Neuronal stem cell (in vitro differentiated cells): ENCODE measurements at regions not wholly inside any gene's neighbourhood (a gene's known extent, or its start where the extent isn't known, plus 50 kb on each side); places are given as distances from the start of the nearest gene placed in this dataset.
"Not testable (repeated sequence)": the region's sequence is repeated elsewhere in the genome, so short reads cannot be mapped to it uniquely, and the experiment has no call there.

ENCODE experiments used
- DNase-seq: peaks from one replicate; pipeline ENCODE4 v3.0.0-alpha.2; 2013; ENCODE audit warnings: low spot score
- H2AFZ ChIP-seq: one replicate; pipeline ENCODE4 v1.6.1; 2013; ENCODE audit warnings: mild to moderate bottlenecking, low read length, inconsistent platforms
- H2AK5ac ChIP-seq: 2 replicates; pipeline ENCODE4 v1.6.1; 2013; ENCODE audit warnings: low read depth, mild to moderate bottlenecking, inconsistent platforms, low read length, moderate library complexity, mixed read lengths
- H2BK120ac ChIP-seq: 2 replicates; pipeline ENCODE4 v1.6.1; 2013; ENCODE audit warnings: low read depth, mild to moderate bottlenecking, inconsistent platforms, low read length, moderate library complexity, mixed read lengths
- H2BK12ac ChIP-seq: one replicate; pipeline ENCODE4 v1.6.1; 2013; ENCODE audit warnings: low read length, inconsistent platforms
- H2BK15ac ChIP-seq: 2 replicates; pipeline ENCODE4 v1.6.1; 2013; ENCODE audit warnings: mild to moderate bottlenecking, low read length, inconsistent platforms, mixed read lengths
- H2BK5ac ChIP-seq: one replicate; pipeline ENCODE4 v1.6.1; 2013; ENCODE audit warnings: inconsistent platforms, mild to moderate bottlenecking, low read length, moderate library complexity
- H3K14ac ChIP-seq: one replicate; pipeline ENCODE4 v1.6.1; 2013; ENCODE audit warnings: low read length, inconsistent platforms
- H3K18ac ChIP-seq: 2 replicates; pipeline ENCODE4 v1.6.1; 2013; ENCODE audit warnings: low read length, inconsistent platforms
- H3K23ac ChIP-seq: 2 replicates; pipeline ENCODE4 v1.6.1; 2013; ENCODE audit warnings: low read depth, mild to moderate bottlenecking, mixed read lengths, low read length, inconsistent platforms; ENCODE audit not compliant: poor library complexity
- H3K27ac ChIP-seq: replicated peaks from 3 replicates; pipeline ENCODE4 v1.5.1; 2013; ENCODE audit warnings: low read length, inconsistent platforms
- H3K27me3 ChIP-seq, 3 experiments: 2 replicates each; pipeline ENCODE4 v1.6.1; 2013; ENCODE audit warnings: low read length in 3 of 3, mild to moderate bottlenecking in 2 of 3, inconsistent platforms in 1 of 3, low read depth in 1 of 3, mixed read lengths in 1 of 3, moderate library complexity in 1 of 3; ENCODE audit not compliant: control insufficient read depth in 3 of 3, insufficient read depth in 3 of 3
- H3K36me3 ChIP-seq, 2 donors: replicated peaks in 1 of 2; 2 replicates each; pipeline ENCODE4 v1.6.1; 2013; ENCODE audit warnings: low read length in 2 of 2; ENCODE audit not compliant: control insufficient read depth in 2 of 2, insufficient read depth in 2 of 2
- H3K4ac ChIP-seq: 2 replicates; pipeline ENCODE4 v1.6.1; 2013; ENCODE audit warnings: inconsistent platforms, mild to moderate bottlenecking, low read length, moderate library complexity
- H3K4me1 ChIP-seq, 2 donors: 1 replicate in 1 of 2; 2 replicates in 1 of 2; pipeline ENCODE4 v1.6.1; 2013; ENCODE audit warnings: low read length in 2 of 2, low read depth in 1 of 2; ENCODE audit not compliant: control insufficient read depth in 2 of 2, insufficient read depth in 1 of 2
- H3K4me2 ChIP-seq: one replicate; pipeline ENCODE4 v1.6.1; 2013; ENCODE audit warnings: mild to moderate bottlenecking, low read length, inconsistent platforms; ENCODE audit not compliant: insufficient read depth, poor library complexity, severe bottlenecking
- H3K4me3 ChIP-seq, 2 donors: 2 replicates each; pipeline ENCODE4 v1.5.1; 2013; ENCODE audit warnings: low read length in 2 of 2, mild to moderate bottlenecking in 2 of 2, inconsistent platforms in 1 of 2, moderate library complexity in 1 of 2
- H3K79me1 ChIP-seq: one replicate; pipeline ENCODE4 v1.6.1; 2013; ENCODE audit warnings: low read depth, mild to moderate bottlenecking, inconsistent platforms, low read length, moderate library complexity
- H3K9ac ChIP-seq: one replicate; pipeline ENCODE4 v1.6.1; 2013; ENCODE audit warnings: mild to moderate bottlenecking, low read depth, low read length, inconsistent platforms; ENCODE audit not compliant: poor library complexity
- H3K9me3 ChIP-seq, 2 donors: replicated peaks in 1 of 2; 2 replicates each; pipeline versions ENCODE3 to v1.6.1; 2013; ENCODE audit warnings: low read length in 2 of 2, mild to moderate bottlenecking in 2 of 2, inconsistent platforms in 1 of 2, low read depth in 1 of 2, mixed read lengths in 1 of 2, moderate library complexity in 1 of 2; ENCODE audit not compliant: control insufficient read depth in 2 of 2, insufficient read depth in 1 of 2
- H4K8ac ChIP-seq: one replicate; pipeline ENCODE4 v1.6.1; 2013; ENCODE audit warnings: low read depth, mild to moderate bottlenecking, inconsistent platforms, low read length, moderate library complexity
- H4K91ac ChIP-seq: one replicate; pipeline ENCODE4 v1.6.1; 2013; ENCODE audit warnings: low read length, low read depth, mild to moderate bottlenecking, inconsistent platforms; ENCODE audit not compliant: poor library complexity
- WGBS, 2 donors: extraction: QIAGEN DNeasy Blood & Tissue Kit; methylation state at CpG; one replicate each; pipeline ENCODE4 v1.1.7; 2013; ENCODE audit warnings: missing lambda C conversion rate in 2 of 2, mixed read lengths in 1 of 2; ENCODE audit not compliant: insufficient read length in 2 of 2, insufficient replicate concordance in 1 of 2; ENCODE audit errors: extremely low coverage in 2 of 2; 5-methylcytosine and 5-hydroxymethylcytosine counted together

GRCh38 chrX:56494923-56495322 lies 68.5 kb upstream of the UBQLN2 start:
- H3K4me1 ChIP-seq, H3K4ac ChIP-seq, H3K9ac ChIP-seq, H2BK15ac ChIP-seq, H2BK120ac ChIP-seq, H3K14ac ChIP-seq, H3K18ac ChIP-seq, H3K4me3 ChIP-seq, H3K23ac ChIP-seq, H2BK5ac ChIP-seq, H4K91ac ChIP-seq, H3K4me2 ChIP-seq, H2AK5ac ChIP-seq, DNase-seq, H3K9me3 ChIP-seq, H2BK12ac ChIP-seq, H3K27me3 ChIP-seq, H3K36me3 ChIP-seq, H3K79me1 ChIP-seq, H4K8ac ChIP-seq, H3K27ac ChIP-seq: not testable (repeated sequence)
- no CpG with 5 or more reads among the region's 8 CpGs for WGBS, 2 donors
- H2AFZ ChIP-seq: peak overlapping the region; percentile 60

GRCh38 chrX:56498756-56499155 lies 64.7 kb upstream of the UBQLN2 start:
- H3K23ac ChIP-seq: no peak overlapping the region
- H3K27me3 ChIP-seq: peaks cover 0 to 2% (median 0%) of the 10 kb centered on the region in 3 experiments
- H3K36me3 ChIP-seq: no peaks in the 10 kb centered on the region
- WGBS, 2 donors: no CpG with 5 or more reads among the region's 1 CpG
- H3K14ac ChIP-seq: no peak overlapping the region
- H4K8ac ChIP-seq: no peak overlapping the region
- no peak overlapping the region for H3K27ac ChIP-seq
- H3K18ac ChIP-seq: no peak overlapping the region
- no peak overlapping the region for H2BK12ac ChIP-seq
- no peak overlapping the region for H3K4ac ChIP-seq
- H3K79me1 ChIP-seq: no peaks in the 10 kb centered on the region
- H3K9me3 ChIP-seq: no peaks in the 10 kb centered on the region
- no peak overlapping the region for H2BK15ac ChIP-seq
- H4K91ac ChIP-seq: no peak overlapping the region
- no peak overlapping the region for H3K4me2 ChIP-seq
- H3K9ac ChIP-seq: no peak overlapping the region
- H2AK5ac ChIP-seq: no peak overlapping the region
- no peak overlapping the region for H3K4me3 ChIP-seq
- no peaks in the 10 kb centered on the region for H3K4me1 ChIP-seq
- H2AFZ ChIP-seq: no peak overlapping the region
- no peak overlapping the region for H2BK5ac ChIP-seq
- DNase-seq: no peak
- no peak overlapping the region for H2BK120ac ChIP-seq

GRCh38 chrX:56499372-56499771 lies 64.1 kb upstream of the UBQLN2 start:
- H2BK12ac ChIP-seq: no peak overlapping the region
- H3K4me2 ChIP-seq: no peak overlapping the region
- H3K27me3 ChIP-seq: peaks cover 0 to 2% (median 0%) of the 10 kb centered on the region in 3 experiments
- no peaks in the 10 kb centered on the region for H3K79me1 ChIP-seq
- H2AFZ ChIP-seq: no peak overlapping the region
- H2BK15ac ChIP-seq: no peak overlapping the region
- no peak overlapping the region for H3K9ac ChIP-seq
- no peak overlapping the region for H3K27ac ChIP-seq
- no peak overlapping the region for H3K23ac ChIP-seq
- WGBS, 2 donors: no CpG with 5 or more reads among the region's 3 CpGs
- no peak overlapping the region for H3K4ac ChIP-seq
- no peak for DNase-seq
- no peak overlapping the region for H4K91ac ChIP-seq
- no peak overlapping the region for H3K4me3 ChIP-seq
- no peak overlapping the region for H4K8ac ChIP-seq
- H2BK5ac ChIP-seq: no peak overlapping the region
- no peaks in the 10 kb centered on the region for H3K9me3 ChIP-seq
- no peaks in the 10 kb centered on the region for H3K4me1 ChIP-seq
- no peak overlapping the region for H3K18ac ChIP-seq
- H2BK120ac ChIP-seq: no peak overlapping the region
- no peak overlapping the region for H2AK5ac ChIP-seq
- H3K36me3 ChIP-seq: no peaks in the 10 kb centered on the region
- H3K14ac ChIP-seq: no peak overlapping the region

GRCh38 chrX:56503941-56504673 lies 59.3 kb upstream of the UBQLN2 start:
- Histone ChIP-seq H2BK5ac (no peak overlapping the region), H3K4me1 (no peaks in the 10 kb centered on the region), H2BK12ac (no peak overlapping the region), H3K18ac (no peak overlapping the region), H3K4me2 (no peak overlapping the region), H2AFZ (no peak overlapping the region), H2AK5ac (no peak overlapping the region), H3K79me1 (no peaks in the 10 kb centered on the region), H3K9me3 (no peaks in the 10 kb centered on the region), H3K27ac (no peak overlapping the region), H3K9ac (no peak overlapping the region), H3K23ac (no peak overlapping the region), H2BK120ac (no peak overlapping the region), H3K4ac (no peak overlapping the region), H4K8ac (no peak overlapping the region), H3K27me3 (peaks cover 0 to 2% (median 0%) of the 10 kb centered on the region in 3 experiments), H2BK15ac (no peak overlapping the region), H3K36me3 (no peaks in the 10 kb centered on the region), H3K14ac (no peak overlapping the region), H4K91ac (no peak overlapping the region), H3K4me3 (no peak overlapping the region)
- DNase-seq: no peak
- no CpG with 5 or more reads among the region's 2 CpGs for WGBS, 2 donors
